H1 (cell line): ENCODE measurements at regions not wholly inside any gene's neighbourhood (a gene's known extent, or its start where the extent isn't known, plus 50 kb on each side); places are given as distances from the start of the nearest gene placed in this dataset.

Experiments
- CTCF ChIA-PET: fragments of 300-600 bp; sonication (Branson Sonifier 250); formaldehyde crosslinking; loops from one replicate; lab custom pipeline; 2021; ENCODE audit not compliant: partially characterized antibody; lab: Charles Lee
- POLR2A ChIA-PET: fragments of 300-600 bp; sonication (Branson Sonifier 250); formaldehyde crosslinking; loops from one replicate; lab custom pipeline; 2021; ENCODE audit warnings: inconsistent platforms; ENCODE audit not compliant: partially characterized antibody; lab: Charles Lee
- DNase-seq, 2 experiments: peaks; one replicate each; pipeline versions ENCODE4 v3.0.0 to v3.0.0-alpha.2; 2010 to 2022; ENCODE audit warnings: low spot score in 2 of 2, low read depth in 1 of 2, mixed read lengths in 1 of 2
- FAIRE-seq: peaks from 2 replicates; lab custom pipeline; 2011; peaks lifted over from hg19 to GRCh38; lab: Jason Lieb, UNC
- H2AFZ ChIP-seq: 2 replicates; pipeline ENCODE4 v1.8.1; 2012; ENCODE audit warnings: low read length, inconsistent platforms
- H2AK5ac ChIP-seq: 2 replicates; pipeline ENCODE4 v1.6.1; 2013; ENCODE audit warnings: low read depth, low read length
- H2BK120ac ChIP-seq: replicated peaks from 2 replicates; pipeline ENCODE3; 2013; ENCODE audit warnings: low read depth, low read length, inconsistent platforms
- H2BK12ac ChIP-seq: 2 replicates; pipeline ENCODE4 v1.6.1; 2013; ENCODE audit warnings: low read depth, low read length
- H2BK15ac ChIP-seq: 2 replicates; pipeline ENCODE4 v1.6.1; 2013; ENCODE audit warnings: low read length
- H2BK20ac ChIP-seq: 2 replicates; pipeline ENCODE4 v1.6.1; 2013; ENCODE audit warnings: low read length
- H2BK5ac ChIP-seq: 2 replicates; pipeline ENCODE4 v1.6.1; 2013; ENCODE audit warnings: low read depth, low read length
- H3K14ac ChIP-seq: 2 replicates; pipeline ENCODE4 v1.6.1; 2013; ENCODE audit warnings: inconsistent platforms; ENCODE audit not compliant: insufficient read length
- H3K18ac ChIP-seq: 2 replicates; pipeline ENCODE4 v1.6.1; 2013; ENCODE audit warnings: low read length; ENCODE audit errors: extremely low read depth
- H3K23ac ChIP-seq: 2 replicates; pipeline ENCODE4 v1.6.1; 2013; ENCODE audit warnings: inconsistent platforms; ENCODE audit not compliant: insufficient read length
- H3K23me2 ChIP-seq: 2 replicates; pipeline ENCODE4 v1.6.1; 2013; ENCODE audit warnings: low read depth, low read length
- H3K27ac ChIP-seq: 2 replicates; pipeline ENCODE4 v1.6.1; 2011; ENCODE audit warnings: low read depth, low read length, inconsistent platforms
- H3K27me3 ChIP-seq, 4 experiments: replicated peaks in 1 of 4; 1 replicate in 1 of 4; 2 replicates in 3 of 4; pipeline versions ENCODE4 v1.6.1 to v1.8.1; 2011 to 2013; ENCODE audit warnings: low read length in 3 of 4, mild to moderate bottlenecking in 3 of 4, inconsistent platforms in 2 of 4, mixed read lengths in 2 of 4, moderate library complexity in 1 of 4; ENCODE audit not compliant: control insufficient read depth in 3 of 4, insufficient read depth in 3 of 4; ENCODE audit errors: extremely low read depth in 1 of 4
- H3K36me3 ChIP-seq, 4 experiments: 2 replicates each; pipeline versions ENCODE4 v1.6.1 to v1.8.1; 2011 to 2013; ENCODE audit warnings: mild to moderate bottlenecking in 4 of 4, low read length in 3 of 4, moderate library complexity in 2 of 4, control low read depth in 1 of 4, inconsistent platforms in 1 of 4; ENCODE audit not compliant: insufficient read depth in 4 of 4, control insufficient read depth in 2 of 4
- H3K4ac ChIP-seq: replicated peaks from 2 replicates; pipeline ENCODE3; 2013; ENCODE audit warnings: low read length, low read depth, mixed read lengths, inconsistent platforms; ENCODE audit not compliant: insufficient read length
- H3K4me1 ChIP-seq, 4 experiments: replicated peaks in 1 of 4; 1 replicate in 1 of 4; 2 replicates in 3 of 4; pipeline versions ENCODE4 v1.6.1 to v1.8.1; 2011 to 2013; ENCODE audit warnings: low read length in 3 of 4, inconsistent platforms in 2 of 4, mixed read lengths in 1 of 4; ENCODE audit not compliant: insufficient read depth in 4 of 4, control insufficient read depth in 3 of 4
- H3K4me2 ChIP-seq, 2 experiments: 2 replicates each; pipeline versions ENCODE4 v1.6.1 to v1.8.1; 2011 to 2013; ENCODE audit warnings: low read depth in 2 of 2, low read length in 2 of 2, control low read depth in 1 of 2, inconsistent platforms in 1 of 2, mild to moderate bottlenecking in 1 of 2; ENCODE audit not compliant: insufficient read depth in 1 of 2
- H3K4me3 ChIP-seq, 4 experiments: fragments of 200-600, 300-600 bp in 1 of 4; sonication (generic), shearing (Covaris generic), sonication (Bioruptor Twin) in 1 of 4; 2 replicates each; pipeline versions ENCODE4 v1.5.1 to v1.8.1; 2011 to 2016; ENCODE audit warnings: low read length in 4 of 4, low read depth in 3 of 4, control low read depth in 2 of 4, inconsistent platforms in 2 of 4, mild to moderate bottlenecking in 2 of 4, mixed read lengths in 1 of 4, moderate library complexity in 1 of 4; ENCODE audit not compliant: insufficient read depth in 2 of 4; ENCODE audit errors: extremely low read depth in 1 of 4
- H3K56ac ChIP-seq: replicated peaks from 2 replicates; pipeline ENCODE3; 2013; ENCODE audit warnings: low read depth, mild to moderate bottlenecking, mixed read lengths, low read length, inconsistent platforms; ENCODE audit not compliant: insufficient read length
- H3K79me1 ChIP-seq: 2 replicates; pipeline ENCODE4 v1.6.1; 2013; ENCODE audit warnings: low read depth, low read length, control low read depth
- H3K79me2 ChIP-seq, 2 experiments: 2 replicates each; pipeline versions ENCODE4 v1.6.1 to v1.8.1; 2012 to 2013; ENCODE audit warnings: low read length in 2 of 2, mild to moderate bottlenecking in 2 of 2, inconsistent platforms in 1 of 2; ENCODE audit not compliant: insufficient read depth in 2 of 2, control insufficient read depth in 1 of 2
- H3K9ac ChIP-seq, 4 experiments: replicated peaks in 1 of 4; 1 replicate in 1 of 4; 2 replicates in 3 of 4; pipeline versions ENCODE4 v1.6.1 to v1.8.1; 2011 to 2013; ENCODE audit warnings: low read depth in 3 of 4, low read length in 3 of 4, control low read depth in 2 of 4, mild to moderate bottlenecking in 2 of 4, moderate library complexity in 2 of 4, inconsistent platforms in 1 of 4; ENCODE audit errors: extremely low read depth in 1 of 4
- H3K9me3 ChIP-seq, 2 experiments: 2 replicates each; pipeline versions ENCODE4 v1.6.1 to v1.8.1; 2012 to 2013; ENCODE audit warnings: mild to moderate bottlenecking in 2 of 2, moderate library complexity in 2 of 2, control low read depth in 1 of 2, inconsistent platforms in 1 of 2, low read depth in 1 of 2, low read length in 1 of 2, mixed read lengths in 1 of 2; ENCODE audit not compliant: insufficient read depth in 2 of 2
- H4K20me1 ChIP-seq, 2 experiments: replicated peaks in 1 of 2; 2 replicates each; pipeline versions ENCODE3 to v1.8.1; 2011 to 2013; ENCODE audit warnings: inconsistent platforms in 2 of 2, low read length in 2 of 2, mild to moderate bottlenecking in 1 of 2; ENCODE audit not compliant: insufficient read depth in 2 of 2, control insufficient read depth in 1 of 2
- H4K5ac ChIP-seq: 2 replicates; pipeline ENCODE4 v1.6.1; 2013; ENCODE audit warnings: low read length, low read depth, mixed read lengths, inconsistent platforms; ENCODE audit not compliant: insufficient read length
- H4K8ac ChIP-seq: 2 replicates; pipeline ENCODE4 v1.8.0; 2013; ENCODE audit warnings: mild to moderate bottlenecking, moderate library complexity, low read length, inconsistent platforms; ENCODE audit not compliant: insufficient read depth; ENCODE audit errors: extremely low read depth
- H4K91ac ChIP-seq: replicated peaks from 2 replicates; pipeline ENCODE3; 2013; ENCODE audit warnings: low read length, mixed read lengths, inconsistent platforms; ENCODE audit not compliant: insufficient read length
- ATF3 ChIP-seq: IDR thresholded peaks from 2 replicates; pipeline ENCODE4 v1.6.1; 2011; ENCODE audit warnings: low read depth, mild to moderate bottlenecking, low read length; ENCODE audit not compliant: insufficient read depth
- MAFK ChIP-seq: IDR thresholded peaks from 2 replicates; pipeline ENCODE4 v1.6.1; 2012; ENCODE audit warnings: low read depth, mild to moderate bottlenecking, improper control_type of control experiment, low read length
- POLR2A ChIP-seq, 2 experiments: IDR thresholded peaks; 1 replicate in 1 of 2; 2 replicates in 1 of 2; pipeline ENCODE4 v1.6.1; 2011; ENCODE audit warnings: low read depth in 2 of 2, low read length in 2 of 2, mild to moderate bottlenecking in 2 of 2; ENCODE audit errors: control extremely low read depth in 1 of 2
- TAF7 ChIP-seq: optimal IDR thresholded peaks from 2 replicates; pipeline ENCODE3; 2011; ENCODE audit warnings: low read depth, mild to moderate bottlenecking, inconsistent platforms, low read length, moderate library complexity, borderline replicate concordance
- WGBS, 2 experiments: shearing (Covaris generic) in 1 of 2; methylation state at CpG; one replicate each; pipeline versions ENCODE4 v1.1.6 to v1.1.7; 2013 to 2015; ENCODE audit warnings: low lambda C conversion rate in 2 of 2, mixed read lengths in 2 of 2, inconsistent platforms in 1 of 2, low coverage in 1 of 2, missing lambda C conversion rate in 1 of 2; ENCODE audit not compliant: insufficient replicate concordance in 2 of 2, insufficient coverage in 1 of 2, insufficient read length in 1 of 2; ENCODE audit errors: extremely low coverage in 1 of 2, missing lambda C conversion rate in 1 of 2; 5-methylcytosine and 5-hydroxymethylcytosine counted together

- no peak for FAIRE-seq
- TF ChIP-seq TAF7 (no peak), POLR2A (IDR thresholded peaks at IDR 0.05; ENCODE audit: control extremely low read depth in 1 of 2, low read depth in 2 of 2, low read length in 2 of 2) (no peak), ATF3 (no peak), MAFK (no peak)
- 45% methylated on average over 3 of the region's 3 CpGs; no CpG with 5 or more reads in 1 of the 2 experiments for WGBS, 2 experiments
Observed at GRCh38 chr5:125896368-125896767, 526.8 kb upstream of the GRAMD2B start.

More at GRCh38 chr5:125896368-125896767, 526.8 kb upstream of the GRAMD2B start:
- Histone ChIP-seq H3K4me2 (no peak overlapping the region), H3K23ac (no peak overlapping the region), H3K79me2 (no peaks in the 10 kb centered on the region), H3K9me3 (no peaks in the 10 kb centered on the region), H4K8ac (no peak overlapping the region), H2BK5ac (no peak overlapping the region), H2BK12ac (no peak overlapping the region), H2AFZ (no peak overlapping the region), H3K79me1 (no peaks in the 10 kb centered on the region), H2AK5ac (no peak overlapping the region), H3K36me3 (no peaks in the 10 kb centered on the region), H4K91ac (no peak overlapping the region), H3K27me3 (no peaks in the 10 kb centered on the region), H2BK15ac (no peak overlapping the region), H3K23me2 (no peaks in the 10 kb centered on the region), H2BK20ac (no peak overlapping the region), H3K56ac (no peak overlapping the region), H3K27ac (no peak overlapping the region), H3K14ac (no peak overlapping the region), H3K18ac (no peak overlapping the region), H2BK120ac (no peak overlapping the region), H3K4me3 (no peak overlapping the region), H4K5ac (no peak overlapping the region), H3K4me1 (no peaks in the 10 kb centered on the region), H3K9ac (no peak overlapping the region), H3K4ac (no peak overlapping the region), H4K20me1 (no peaks in the 10 kb centered on the region)
- DNase-seq, result no peak
- ChIA-PET CTCF (interaction anchor here (1.0 kb wide), 1 partner anchor 18 kb away, joined by 3 read pairs; no protein-coding TSS in a partner anchor), POLR2A (no interaction called here)
